Karpas-422 (cell line): ENCODE measurements at regions not wholly inside any gene's neighbourhood (a gene's known extent, or its start where the extent isn't known, plus 50 kb on each side); places are given as distances from the start of the nearest gene placed in this dataset.

Experiments
- DNase-seq: peaks from one replicate; pipeline ENCODE4 v3.0.0-alpha.2; 2015
- H2AFZ ChIP-seq: fragments of 200-600 bp; sonication (generic); 2 replicates; pipeline ENCODE4 v1.6.1; 2014; ENCODE audit warnings: antibody characterized with exemption, low read length, mixed read lengths
- H3K27ac ChIP-seq: fragments of 200-600 bp; sonication (generic); 2 replicates; pipeline ENCODE4 v1.5.1; 2014; ENCODE audit warnings: mild to moderate bottlenecking, low read length, moderate library complexity
- H3K27me3 ChIP-seq: fragments of 200-600 bp; sonication (generic); 2 replicates; pipeline ENCODE4 v1.6.1; 2014; ENCODE audit warnings: low read length, mixed read lengths
- H3K36me3 ChIP-seq: fragments of 200-600 bp; sonication (generic); 2 replicates; pipeline ENCODE4 v1.6.1; 2014; ENCODE audit warnings: low read length, mixed read lengths; ENCODE audit not compliant: insufficient read depth
- H3K4me1 ChIP-seq: fragments of 200-600 bp; sonication (generic); 2 replicates; pipeline ENCODE4 v1.6.1; 2014; ENCODE audit warnings: mild to moderate bottlenecking, low read length, mixed read lengths
- H3K4me2 ChIP-seq: fragments of 200-600 bp; sonication (generic); 2 replicates; pipeline ENCODE4 v1.6.1; 2014; ENCODE audit warnings: low read length, low read depth, mild to moderate bottlenecking; ENCODE audit not compliant: poor library complexity, severe bottlenecking
- H3K4me3 ChIP-seq: fragments of 200-600 bp; sonication (generic); 2 replicates; pipeline ENCODE4 v1.5.1; 2014; ENCODE audit warnings: mild to moderate bottlenecking, antibody characterized with exemption, low read length, mixed read lengths
- H3K79me2 ChIP-seq: fragments of 200-600 bp; sonication (generic); 2 replicates; pipeline ENCODE4 v1.6.1; 2014; ENCODE audit warnings: mild to moderate bottlenecking, low read length, mixed read lengths
- H3K9ac ChIP-seq: fragments of 200-600 bp; sonication (generic); 2 replicates; pipeline ENCODE4 v1.6.0; 2014; ENCODE audit warnings: low read length
- H3K9me2 ChIP-seq: fragments of 200-600 bp; sonication (generic), shearing (Covaris generic); replicated peaks from 2 replicates; pipeline ENCODE4 v1.6.0; 2014; ENCODE audit warnings: mild to moderate bottlenecking, low read length, moderate library complexity; ENCODE audit not compliant: insufficient read depth
- H3K9me3 ChIP-seq: fragments of 300-700, 200-600 bp; sonication (generic); 2 replicates; pipeline ENCODE4 v1.6.1; 2014; ENCODE audit warnings: low read length, mixed read lengths
- H4K20me1 ChIP-seq: fragments of 200-600 bp; sonication (generic); 2 replicates; pipeline ENCODE4 v1.6.1; 2014; ENCODE audit warnings: mild to moderate bottlenecking, antibody characterized with exemption, low read length, low read depth; ENCODE audit not compliant: insufficient read depth

- Histone ChIP-seq H3K79me2 (no peaks in the 10 kb centered on the region), H3K4me1 (peaks cover 10% of the 10 kb centered on the region), H2AFZ (no peak overlapping the region), H3K27me3 (no peaks in the 10 kb centered on the region), H3K4me2 (no peak overlapping the region), H3K9me3 (no peaks in the 10 kb centered on the region), H3K9me2 (no peaks in the 10 kb centered on the region), H3K36me3 (no peaks in the 10 kb centered on the region), H3K4me3 (no peak overlapping the region), H3K27ac (no peak overlapping the region), H4K20me1 (no peaks in the 10 kb centered on the region), H3K9ac (no peak overlapping the region)
- DNase-seq: no peak
These were observed 84.6 kb upstream of the PFN2 start for GRCh38 chr3:150055332-150055731.

- Histone ChIP-seq H3K9ac (no peak overlapping the region), H3K4me3 (no peak overlapping the region), H2AFZ (no peak overlapping the region), H3K9me2 (no peaks in the 10 kb centered on the region), H3K27me3 (no peaks in the 10 kb centered on the region), H3K4me2 (no peak overlapping the region), H4K20me1 (no peaks in the 10 kb centered on the region), H3K9me3 (no peaks in the 10 kb centered on the region), H3K27ac (no peak overlapping the region), H3K79me2 (no peaks in the 10 kb centered on the region), H3K36me3 (no peaks in the 10 kb centered on the region), H3K4me1 (peaks cover 10% of the 10 kb centered on the region)
- no peak for DNase-seq
These were observed 83.9 kb upstream of the PFN2 start for GRCh38 chr3:150054635-150055034.

GRCh38 chr3:150050510-150050909 is 79.8 kb upstream of the PFN2 start:
- Histone ChIP-seq H4K20me1 (no peaks in the 10 kb centered on the region), H3K4me3 (no peak overlapping the region), H3K9ac (no peak overlapping the region), H3K27me3 (no peaks in the 10 kb centered on the region), H3K9me3 (no peaks in the 10 kb centered on the region), H3K4me2 (no peak overlapping the region), H3K79me2 (no peaks in the 10 kb centered on the region), H3K36me3 (no peaks in the 10 kb centered on the region), H2AFZ (no peak overlapping the region), H3K4me1 (no peaks in the 10 kb centered on the region; the same call in 1 of the 2 replicates), H3K9me2 (no peaks in the 10 kb centered on the region), H3K27ac (no peak overlapping the region)
- DNase-seq: no peak

GRCh38 chr3:150049317-150049716 is 78.6 kb upstream of the PFN2 start:
- Histone ChIP-seq H3K27me3 (no peaks in the 10 kb centered on the region), H3K9me3 (no peaks in the 10 kb centered on the region), H3K27ac (no peak overlapping the region), H3K9ac (no peak overlapping the region), H2AFZ (peak overlapping the region; percentile 41; the same call in 1 of the 2 replicates), H3K4me2 (no peak overlapping the region), H3K36me3 (no peaks in the 10 kb centered on the region), H3K9me2 (no peaks in the 10 kb centered on the region), H3K4me3 (no peak overlapping the region), H4K20me1 (no peaks in the 10 kb centered on the region), H3K79me2 (no peaks in the 10 kb centered on the region), H3K4me1 (no peaks in the 10 kb centered on the region; the same call in 1 of the 2 replicates)
- DNase-seq: no peak

GRCh38 chr3:150041877-150042276 is 71.2 kb upstream of the PFN2 start:
- no peaks in the 10 kb centered on the region for H3K4me1 ChIP-seq

GRCh38 chr3:150040097-150040496 is 69.4 kb upstream of the PFN2 start:
- no peak overlapping the region for H3K9ac ChIP-seq
- DNase-seq: no peak
- no peaks in the 10 kb centered on the region for H4K20me1 ChIP-seq
- H3K27me3 ChIP-seq: no peaks in the 10 kb centered on the region
- H2AFZ ChIP-seq: no peak overlapping the region
- no peaks in the 10 kb centered on the region for H3K9me3 ChIP-seq
- H3K9me2 ChIP-seq: no peaks in the 10 kb centered on the region
- H3K4me1 ChIP-seq: no peaks in the 10 kb centered on the region; the same call in 1 of the 2 replicates
- no peaks in the 10 kb centered on the region for H3K36me3 ChIP-seq
- H3K27ac ChIP-seq: no peak overlapping the region
- no peak overlapping the region for H3K4me2 ChIP-seq
- H3K79me2 ChIP-seq: no peaks in the 10 kb centered on the region
- H3K4me3 ChIP-seq: no peak overlapping the region

More at GRCh38 chr3:150041877-150042276, 71.2 kb upstream of the PFN2 start:
- H3K9me2 ChIP-seq: no peaks in the 10 kb centered on the region
- no peaks in the 10 kb centered on the region for H3K9me3 ChIP-seq
- no peaks in the 10 kb centered on the region for H4K20me1 ChIP-seq
- H3K4me2 ChIP-seq: no peak overlapping the region
- H3K4me3 ChIP-seq: no peak overlapping the region
- no peak for DNase-seq
- H3K27ac ChIP-seq: no peak overlapping the region
- no peaks in the 10 kb centered on the region for H3K36me3 ChIP-seq
- no peak overlapping the region for H3K9ac ChIP-seq
- no peaks in the 10 kb centered on the region for H3K79me2 ChIP-seq
- H3K27me3 ChIP-seq: no peaks in the 10 kb centered on the region
- no peak overlapping the region for H2AFZ ChIP-seq

- Histone ChIP-seq H2AFZ (no peak overlapping the region), H3K79me2 (no peaks in the 10 kb centered on the region), H3K4me2 (no peak overlapping the region), H3K27ac (no peak overlapping the region), H3K4me3 (no peak overlapping the region), H3K27me3 (no peaks in the 10 kb centered on the region), H4K20me1 (no peaks in the 10 kb centered on the region), H3K9me2 (no peaks in the 10 kb centered on the region), H3K4me1 (peaks cover 11% of the 10 kb centered on the region), H3K9ac (no peak overlapping the region), H3K9me3 (no peaks in the 10 kb centered on the region), H3K36me3 (no peaks in the 10 kb centered on the region)
- DNase-seq: no peak
These were observed 68.1 kb upstream of the PFN2 start for GRCh38 chr3:150038830-150039229.

- Histone ChIP-seq H4K20me1 (no peaks in the 10 kb centered on the region), H3K79me2 (no peaks in the 10 kb centered on the region), H3K4me1 (peaks cover 18% of the 10 kb centered on the region), H3K27ac (no peak overlapping the region), H3K4me3 (no peak overlapping the region), H2AFZ (no peak overlapping the region), H3K9me2 (no peaks in the 10 kb centered on the region), H3K4me2 (no peak overlapping the region), H3K27me3 (no peaks in the 10 kb centered on the region), H3K36me3 (no peaks in the 10 kb centered on the region), H3K9ac (no peak overlapping the region), H3K9me3 (no peaks in the 10 kb centered on the region)
- no peak for DNase-seq
These were observed 66.1 kb upstream of the PFN2 start for GRCh38 chr3:150036780-150037179.
